ENCODE measurements at regions not wholly inside any gene's neighbourhood (a gene's known extent, or its start where the extent isn't known, plus 50 kb on each side); places are given as distances from the start of the nearest gene placed in this dataset.

DNA sequence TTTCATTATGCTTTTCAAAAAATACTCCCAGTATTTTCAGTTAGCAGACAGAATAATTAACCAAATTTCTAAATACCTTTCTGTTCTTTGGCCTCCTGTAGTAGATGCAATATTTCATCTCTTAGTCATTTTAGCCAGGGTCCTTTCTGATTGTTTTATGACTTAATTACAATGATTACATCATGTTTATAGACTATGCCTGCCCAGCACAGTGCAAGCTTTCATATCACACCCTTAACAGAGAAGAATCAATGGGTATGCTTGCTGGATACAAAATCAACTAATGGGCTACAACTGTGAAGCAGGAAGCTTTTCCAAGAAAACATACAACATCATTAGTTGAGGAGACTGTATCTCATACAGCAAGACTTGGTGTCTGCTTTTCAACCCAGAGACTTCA is 119.8 kb upstream of the NRSN1 start:
- Histone ChIP-seq H3K4me3 (no peak overlapping the region), H3K36me3 (no peaks in the 10 kb centered on the region), H3K4me1 (peaks cover 0 to 17% (median 8%) of the 10 kb centered on the region in 9 donors), H3K9me3 (no peaks in the 10 kb centered on the region), H3K27ac (no peak overlapping the region), H3K27me3 (no peaks in the 10 kb centered on the region)
- intact Hi-C loops (cut with DNase I), result no loop called here
- ATAC-seq, result no peak
- no peak for DNase-seq
- TF ChIP-seq, protein P1, sequence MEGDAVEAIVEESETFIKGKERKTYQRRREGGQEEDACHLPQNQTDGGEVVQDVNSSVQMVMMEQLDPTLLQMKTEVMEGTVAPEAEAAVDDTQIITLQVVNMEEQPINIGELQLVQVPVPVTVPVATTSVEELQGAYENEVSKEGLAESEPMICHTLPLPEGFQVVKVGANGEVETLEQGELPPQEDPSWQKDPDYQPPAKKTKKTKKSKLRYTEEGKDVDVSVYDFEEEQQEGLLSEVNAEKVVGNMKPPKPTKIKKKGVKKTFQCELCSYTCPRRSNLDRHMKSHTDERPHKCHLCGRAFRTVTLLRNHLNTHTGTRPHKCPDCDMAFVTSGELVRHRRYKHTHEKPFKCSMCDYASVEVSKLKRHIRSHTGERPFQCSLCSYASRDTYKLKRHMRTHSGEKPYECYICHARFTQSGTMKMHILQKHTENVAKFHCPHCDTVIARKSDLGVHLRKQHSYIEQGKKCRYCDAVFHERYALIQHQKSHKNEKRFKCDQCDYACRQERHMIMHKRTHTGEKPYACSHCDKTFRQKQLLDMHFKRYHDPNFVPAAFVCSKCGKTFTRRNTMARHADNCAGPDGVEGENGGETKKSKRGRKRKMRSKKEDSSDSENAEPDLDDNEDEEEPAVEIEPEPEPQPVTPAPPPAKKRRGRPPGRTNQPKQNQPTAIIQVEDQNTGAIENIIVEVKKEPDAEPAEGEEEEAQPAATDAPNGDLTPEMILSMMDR (IDR thresholded peaks at IDR 0.05), result no peak

DNA sequence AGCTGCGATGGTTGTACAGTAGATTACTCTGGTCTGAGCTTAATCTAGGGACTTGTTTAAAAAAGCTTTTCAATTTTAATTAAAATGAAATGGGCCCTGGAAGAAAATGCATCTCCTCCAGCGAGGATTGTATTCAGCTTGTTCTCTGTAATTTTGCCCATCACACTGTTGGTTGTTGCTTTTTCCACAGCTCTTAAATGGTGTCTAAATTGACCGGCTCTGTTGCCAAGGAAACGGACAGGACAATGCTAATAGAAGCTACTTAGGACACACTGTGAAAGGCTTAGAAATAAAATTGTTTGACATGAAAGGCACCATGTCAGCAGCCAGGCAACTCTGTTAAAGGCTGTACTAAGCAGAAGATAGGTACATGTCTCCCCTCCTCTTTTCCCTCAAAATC is 116.7 kb upstream of the NRSN1 start:
- DNase-seq (no peak), ATAC-seq (no peak)
- intact Hi-C loops (cut with DNase I), result no loop called here
- H3K36me3 ChIP-seq, result no peaks in the 10 kb centered on the region
- H3K9me3 ChIP-seq, result no peaks in the 10 kb centered on the region
- WGBS, 2 donors, result 54 to 61% methylated on average over 4 of the region's 4 CpGs
- TF ChIP-seq, protein P1 (IDR thresholded peaks at IDR 0.05), result no peak
- no peak overlapping the region for H3K4me3 ChIP-seq
- H3K27ac ChIP-seq, result no peak overlapping the region
- no peaks in the 10 kb centered on the region for H3K27me3 ChIP-seq
- H3K4me1 ChIP-seq, result peaks cover 0 to 3% (median 0%) of the 10 kb centered on the region in 9 donors

DNA sequence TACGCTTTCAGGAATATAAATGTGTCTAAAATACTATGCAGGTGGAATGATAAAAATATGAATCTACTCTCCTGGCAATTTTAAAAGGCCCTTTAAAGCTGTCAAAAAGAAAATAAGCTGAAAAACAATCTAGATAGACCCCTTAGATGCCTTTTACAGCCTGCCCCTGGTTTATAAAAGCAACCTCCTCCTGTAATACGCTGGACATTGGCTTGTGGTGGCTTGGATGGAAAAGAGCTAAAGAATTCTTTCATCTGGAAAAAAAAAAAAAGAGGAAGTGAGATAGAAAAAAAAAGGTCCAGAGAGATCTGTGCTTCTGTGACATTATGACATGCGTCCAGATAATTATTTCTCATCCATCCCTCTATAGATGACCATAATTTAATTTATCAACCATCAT is 115.9 kb upstream of the NRSN1 start:
- DNase-seq, result no peak
- H3K36me3 ChIP-seq, result no peaks in the 10 kb centered on the region
- TF ChIP-seq, protein P1 (IDR thresholded peaks at IDR 0.05), result no peak

DNA sequence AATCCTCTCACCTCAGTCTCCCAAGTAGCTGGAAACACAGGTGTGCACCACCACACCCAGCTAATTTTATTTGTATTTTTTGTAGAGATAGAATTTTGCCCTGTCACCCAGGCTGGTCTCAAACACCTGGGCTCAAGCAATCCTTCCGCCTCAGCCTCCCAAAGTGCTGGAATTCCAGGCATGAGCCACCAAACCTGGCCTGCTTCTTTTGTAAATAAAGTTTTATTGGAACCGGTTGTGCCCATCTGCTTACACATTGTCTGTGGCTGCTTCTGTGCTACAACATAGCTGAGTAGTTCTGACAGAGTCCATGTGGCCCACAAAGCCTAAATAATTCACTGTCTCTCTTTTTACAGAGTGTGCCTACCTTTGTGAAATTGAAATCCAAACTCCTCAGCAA is 109.7 kb upstream of the NRSN1 start:
- WGBS, 2 donors, result 43 to 92% methylated on average over 2 of the region's 2 CpGs
- H3K4me1 ChIP-seq, result no peaks in the 10 kb centered on the region
- TF ChIP-seq, protein P1 (IDR thresholded peaks at IDR 0.05), result no peak
- no peak overlapping the region for H3K27ac ChIP-seq
- peaks cover 0 to 10% (median 0%) of the 10 kb centered on the region in 11 donors for H3K9me3 ChIP-seq
- ATAC-seq (no peak), DNase-seq (no peak)
- no peaks in the 10 kb centered on the region for H3K36me3 ChIP-seq
- no peaks in the 10 kb centered on the region for H3K27me3 ChIP-seq
- no peak overlapping the region for H3K4me3 ChIP-seq
- intact Hi-C loops (cut with DNase I), result no loop called here

More for the DNA sequence above, 115.9 kb upstream of the NRSN1 start:
- no peak for ATAC-seq
- no peaks in the 10 kb centered on the region for H3K4me1 ChIP-seq
- H3K4me3 ChIP-seq, result no peak overlapping the region
- H3K9me3 ChIP-seq, result peaks cover 0 to 1% (median 0%) of the 10 kb centered on the region in 11 donors
- 66 to 75% methylated on average over 3 of the region's 3 CpGs for WGBS, 2 donors
- no peaks in the 10 kb centered on the region for H3K27me3 ChIP-seq
- intact Hi-C loops (cut with DNase I), result no loop called here
- H3K27ac ChIP-seq, result no peak overlapping the region

DNA sequence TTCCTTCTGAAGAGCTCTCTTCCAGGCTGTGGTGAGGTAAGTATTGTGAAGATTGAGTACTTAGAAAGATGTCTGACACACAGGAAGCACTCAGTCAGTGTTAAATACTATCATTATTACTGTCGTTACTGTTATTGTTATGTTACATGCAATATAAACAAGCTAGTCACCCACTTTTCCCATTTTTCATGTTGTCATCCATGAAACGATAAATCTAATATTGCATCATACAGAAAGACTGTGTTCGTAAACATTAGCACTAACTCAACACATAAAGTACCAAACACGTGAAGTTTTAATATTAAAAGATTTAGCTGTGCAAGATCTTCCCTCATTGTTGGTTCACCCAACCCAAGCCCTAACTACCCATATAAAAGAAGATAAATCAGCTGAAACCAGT is 109.2 kb upstream of the NRSN1 start:
- DNase-seq (no peak), ATAC-seq (no peak)
- Histone ChIP-seq H3K27me3 (no peaks in the 10 kb centered on the region), H3K36me3 (no peaks in the 10 kb centered on the region), H3K4me3 (no peak overlapping the region), H3K27ac (no peak overlapping the region), H3K9me3 (peaks cover 0 to 10% (median 0%) of the 10 kb centered on the region in 11 donors), H3K4me1 (no peaks in the 10 kb centered on the region)
- WGBS, 2 donors, result 87 to 96% methylated on average over 4 of the region's 4 CpGs
- intact Hi-C loops (cut with DNase I), result no loop called here
- TF ChIP-seq, protein P1 (IDR thresholded peaks at IDR 0.05), result no peak
